Activated T-helper 2 cell treated with anti-CD3 and anti-CD28 coated beads, Interferon-gamma antibody, Interleukin-2, Interleukin-4, amounts not matched to agents 10 μg/mL and 5 μg/mL and 100 μg/mL, durations not matched to agents 14 hours and 24 hours and 36 hours (primary cell): ENCODE measurements at regions not wholly inside any gene's neighbourhood (a gene's known extent, or its start where the extent isn't known, plus 50 kb on each side); places are given as distances from the start of the nearest gene placed in this dataset.

Source experiments
- DNase-seq: peaks from one replicate; pipeline ENCODE4 v3.0.0; 2021; ENCODE audit warnings: low spot score
- H3K27ac Mint-ChIP-seq: one replicate; pipeline ENCODE4 v1.8.0; 2021; ENCODE audit warnings: mixed read lengths
- H3K27me3 Mint-ChIP-seq: one replicate; pipeline ENCODE4 v1.8.0; 2021; ENCODE audit warnings: low read depth, mixed read lengths
- H3K36me3 Mint-ChIP-seq: one replicate; pipeline ENCODE4 v1.8.0; 2021; ENCODE audit warnings: low read depth, mixed read lengths
- H3K4me1 Mint-ChIP-seq: one replicate; pipeline ENCODE4 v1.8.0; 2021; ENCODE audit warnings: low read depth, mixed read lengths
- H3K4me3 Mint-ChIP-seq: one replicate; pipeline ENCODE4 v1.8.0; 2021; ENCODE audit warnings: low read depth, mild to moderate bottlenecking, moderate library complexity, mixed read lengths
- H3K9me3 Mint-ChIP-seq: one replicate; pipeline ENCODE4 v1.8.0; 2021; ENCODE audit warnings: mixed read lengths
- intact Hi-C: fragments of 100-400 bp; cut with micrococcal nuclease; formaldehyde crosslinking; loops from one replicate; pipeline ENCODE4 v1.15.1; 2023

GRCh38 chr1:88022516-88022915 is 661.6 kb upstream of the PKN2 start:
- H3K27me3 Mint-ChIP-seq = no peaks in the 10 kb centered on the region
- no peak overlapping the region for H3K4me3 Mint-ChIP-seq
- DNase-seq = no peak
- H3K27ac Mint-ChIP-seq = no peak overlapping the region
- H3K36me3 Mint-ChIP-seq = no peaks in the 10 kb centered on the region
- H3K4me1 Mint-ChIP-seq = no peaks in the 10 kb centered on the region
- intact Hi-C loops = no loop called here
- no peaks in the 10 kb centered on the region for H3K9me3 Mint-ChIP-seq

- Mint-ChIP-seq H3K27me3 (no peaks in the 10 kb centered on the region), H3K4me1 (no peaks in the 10 kb centered on the region), H3K27ac (no peak overlapping the region), H3K9me3 (no peaks in the 10 kb centered on the region), H3K4me3 (no peak overlapping the region), H3K36me3 (no peaks in the 10 kb centered on the region)
- intact Hi-C loops = no loop called here
- DNase-seq = no peak
Observed at GRCh38 chr1:88029142-88029541, 654.9 kb upstream of the PKN2 start.

GRCh38 chr1:88029899-88030298 is 654.2 kb upstream of the PKN2 start:
- Mint-ChIP-seq H3K9me3 (no peaks in the 10 kb centered on the region), H3K36me3 (no peaks in the 10 kb centered on the region), H3K4me1 (no peaks in the 10 kb centered on the region), H3K27me3 (no peaks in the 10 kb centered on the region), H3K27ac (no peak overlapping the region), H3K4me3 (no peak overlapping the region)
- no peak for DNase-seq
- intact Hi-C loops = no loop called here

GRCh38 chr1:88035578-88035977 is 648.5 kb upstream of the PKN2 start:
- Mint-ChIP-seq H3K4me3 (no peak overlapping the region), H3K27me3 (no peaks in the 10 kb centered on the region), H3K9me3 (peaks cover 4% of the 10 kb centered on the region), H3K36me3 (no peaks in the 10 kb centered on the region), H3K4me1 (no peaks in the 10 kb centered on the region), H3K27ac (no peak overlapping the region)
- no peak for DNase-seq
- intact Hi-C loops = no loop called here

GRCh38 chr1:88036345-88037014 is 647.6 kb upstream of the PKN2 start:
- intact Hi-C loops = no loop called here
- H3K4me3 Mint-ChIP-seq = no peak overlapping the region
- no peaks in the 10 kb centered on the region for H3K4me1 Mint-ChIP-seq
- no peak overlapping the region for H3K27ac Mint-ChIP-seq
- H3K27me3 Mint-ChIP-seq = no peaks in the 10 kb centered on the region
- DNase-seq = no peak
- no peaks in the 10 kb centered on the region for H3K36me3 Mint-ChIP-seq
- H3K9me3 Mint-ChIP-seq = peaks cover 4% of the 10 kb centered on the region

- Mint-ChIP-seq H3K27ac (no peak overlapping the region), H3K36me3 (no peaks in the 10 kb centered on the region), H3K9me3 (peaks cover 4% of the 10 kb centered on the region), H3K4me3 (no peak overlapping the region), H3K27me3 (no peaks in the 10 kb centered on the region), H3K4me1 (no peaks in the 10 kb centered on the region)
- intact Hi-C loops = no loop called here
- no peak for DNase-seq
Observed at GRCh38 chr1:88039240-88039639, 644.8 kb upstream of the PKN2 start.

GRCh38 chr1:88043834-88044233 is 640.2 kb upstream of the PKN2 start:
- intact Hi-C loops = no loop called here
- no peak overlapping the region for H3K27ac Mint-ChIP-seq
- H3K9me3 Mint-ChIP-seq = peaks cover 4% of the 10 kb centered on the region
- H3K4me1 Mint-ChIP-seq = no peaks in the 10 kb centered on the region
- H3K4me3 Mint-ChIP-seq = no peak overlapping the region
- H3K27me3 Mint-ChIP-seq = no peaks in the 10 kb centered on the region
- H3K36me3 Mint-ChIP-seq = no peaks in the 10 kb centered on the region
- DNase-seq = no peak

- H3K9me3 Mint-ChIP-seq = no peaks in the 10 kb centered on the region
Observed at GRCh38 chr1:88052167-88052566, 631.9 kb upstream of the PKN2 start.

GRCh38 chr1:88053065-88053464 is 631.0 kb upstream of the PKN2 start:
- Mint-ChIP-seq H3K27ac (no peak overlapping the region), H3K36me3 (no peaks in the 10 kb centered on the region), H3K9me3 (no peaks in the 10 kb centered on the region), H3K4me3 (no peak overlapping the region), H3K27me3 (no peaks in the 10 kb centered on the region), H3K4me1 (no peaks in the 10 kb centered on the region)
- intact Hi-C loops = no loop called here
- DNase-seq = no peak

More at GRCh38 chr1:88052167-88052566, 631.9 kb upstream of the PKN2 start:
- no peaks in the 10 kb centered on the region for H3K36me3 Mint-ChIP-seq
- no peak overlapping the region for H3K27ac Mint-ChIP-seq
- intact Hi-C loops = no loop called here
- no peaks in the 10 kb centered on the region for H3K4me1 Mint-ChIP-seq
- H3K27me3 Mint-ChIP-seq = no peaks in the 10 kb centered on the region
- H3K4me3 Mint-ChIP-seq = no peak overlapping the region
- DNase-seq = no peak

- Mint-ChIP-seq H3K4me3 (no peak overlapping the region), H3K36me3 (no peaks in the 10 kb centered on the region), H3K27me3 (no peaks in the 10 kb centered on the region), H3K9me3 (no peaks in the 10 kb centered on the region), H3K27ac (no peak overlapping the region), H3K4me1 (no peaks in the 10 kb centered on the region)
- intact Hi-C loops = no loop called here
- DNase-seq = no peak
Observed at GRCh38 chr1:88056881-88057280, 627.2 kb upstream of the PKN2 start.

- DNase-seq = no peak
- no peaks in the 10 kb centered on the region for H3K27me3 Mint-ChIP-seq
- H3K4me1 Mint-ChIP-seq = no peaks in the 10 kb centered on the region
- H3K9me3 Mint-ChIP-seq = no peaks in the 10 kb centered on the region
- intact Hi-C loops = no loop called here
- no peak overlapping the region for H3K27ac Mint-ChIP-seq
- no peak overlapping the region for H3K4me3 Mint-ChIP-seq
- H3K36me3 Mint-ChIP-seq = no peaks in the 10 kb centered on the region
Observed at GRCh38 chr1:88058205-88058604, 625.9 kb upstream of the PKN2 start.

GRCh38 chr1:88060112-88060673 is 623.9 kb upstream of the PKN2 start:
- intact Hi-C loops = no loop called here
- H3K27me3 Mint-ChIP-seq = no peaks in the 10 kb centered on the region
- H3K27ac Mint-ChIP-seq = no peak overlapping the region
- H3K4me1 Mint-ChIP-seq = no peaks in the 10 kb centered on the region
- H3K36me3 Mint-ChIP-seq = no peaks in the 10 kb centered on the region
- no peak for DNase-seq
- H3K9me3 Mint-ChIP-seq = no peaks in the 10 kb centered on the region
- H3K4me3 Mint-ChIP-seq = no peak overlapping the region

GRCh38 chr1:88060750-88061491 is 623.2 kb upstream of the PKN2 start:
- Mint-ChIP-seq H3K27me3 (no peaks in the 10 kb centered on the region), H3K4me3 (no peak overlapping the region), H3K9me3 (no peaks in the 10 kb centered on the region), H3K4me1 (no peaks in the 10 kb centered on the region), H3K36me3 (no peaks in the 10 kb centered on the region), H3K27ac (no peak overlapping the region)
- DNase-seq = no peak
- intact Hi-C loops = no loop called here
